ENCODE measurements at regions not wholly inside any gene's neighbourhood (a gene's known extent, or its start where the extent isn't known, plus 50 kb on each side); places are given as distances from the start of the nearest gene placed in this dataset.

DNA sequence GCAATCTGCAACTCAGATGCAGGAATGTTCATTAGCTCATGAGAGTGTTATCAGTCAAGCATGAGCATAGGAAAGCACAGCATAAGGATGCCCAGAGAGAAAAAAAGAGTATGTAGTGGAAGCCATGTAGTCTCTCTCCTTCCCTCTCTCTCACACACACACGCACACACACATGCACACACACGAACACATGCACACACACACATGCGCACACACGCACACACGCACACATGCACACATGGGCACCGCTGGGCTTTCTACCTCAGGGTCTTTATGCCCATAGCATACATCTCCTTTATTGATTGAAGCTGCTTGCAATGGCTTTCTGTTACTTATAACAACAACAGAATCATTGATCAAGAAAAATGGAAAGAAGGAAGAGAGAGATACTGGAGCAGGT is 240.9 kb downstream of the ETNK1 start:
- H3K9me3 ChIP-seq (ENCODE audit: severe bottlenecking), result no peaks in the 10 kb centered on the region
- H3K27me3 ChIP-seq (ENCODE audit: insufficient read depth, low read depth, severe bottlenecking), result no peaks in the 10 kb centered on the region
- H3K36me3 ChIP-seq, result no peaks in the 10 kb centered on the region
- no peak for DNase-seq
- no peak overlapping the region for H3K27ac ChIP-seq
- TF ChIP-seq, protein P1, sequence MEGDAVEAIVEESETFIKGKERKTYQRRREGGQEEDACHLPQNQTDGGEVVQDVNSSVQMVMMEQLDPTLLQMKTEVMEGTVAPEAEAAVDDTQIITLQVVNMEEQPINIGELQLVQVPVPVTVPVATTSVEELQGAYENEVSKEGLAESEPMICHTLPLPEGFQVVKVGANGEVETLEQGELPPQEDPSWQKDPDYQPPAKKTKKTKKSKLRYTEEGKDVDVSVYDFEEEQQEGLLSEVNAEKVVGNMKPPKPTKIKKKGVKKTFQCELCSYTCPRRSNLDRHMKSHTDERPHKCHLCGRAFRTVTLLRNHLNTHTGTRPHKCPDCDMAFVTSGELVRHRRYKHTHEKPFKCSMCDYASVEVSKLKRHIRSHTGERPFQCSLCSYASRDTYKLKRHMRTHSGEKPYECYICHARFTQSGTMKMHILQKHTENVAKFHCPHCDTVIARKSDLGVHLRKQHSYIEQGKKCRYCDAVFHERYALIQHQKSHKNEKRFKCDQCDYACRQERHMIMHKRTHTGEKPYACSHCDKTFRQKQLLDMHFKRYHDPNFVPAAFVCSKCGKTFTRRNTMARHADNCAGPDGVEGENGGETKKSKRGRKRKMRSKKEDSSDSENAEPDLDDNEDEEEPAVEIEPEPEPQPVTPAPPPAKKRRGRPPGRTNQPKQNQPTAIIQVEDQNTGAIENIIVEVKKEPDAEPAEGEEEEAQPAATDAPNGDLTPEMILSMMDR (IDR thresholded peaks at IDR 0.05; ENCODE audit: low read depth, low read length), result no peak
- H3K4me3 ChIP-seq (ENCODE audit: low read depth, low read length), result no peak overlapping the region

DNA sequence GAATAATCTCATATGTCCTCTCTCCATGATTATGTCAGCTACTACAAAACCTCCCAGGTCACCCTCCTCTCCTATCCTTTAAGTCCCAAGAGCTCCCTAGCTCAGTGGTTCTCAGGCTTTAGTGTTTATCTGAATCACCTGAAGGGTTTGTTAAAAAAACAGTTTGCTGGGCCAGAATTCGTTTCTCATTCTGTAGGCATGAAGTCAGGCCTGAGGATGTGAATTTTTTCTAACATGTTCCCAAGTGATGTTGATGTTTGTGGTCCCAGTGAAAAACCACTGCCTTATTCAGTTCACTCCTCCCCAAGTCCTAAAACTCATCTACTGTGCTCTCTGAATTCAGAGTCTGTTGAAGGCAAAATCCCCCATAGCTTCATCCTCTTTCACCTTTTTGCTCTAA is 241.4 kb downstream of the ETNK1 start:
- Histone ChIP-seq H3K36me3 (no peaks in the 10 kb centered on the region), H3K27ac (no peak overlapping the region), H3K4me3 (ENCODE audit: low read depth, low read length) (no peak overlapping the region), H3K27me3 (ENCODE audit: insufficient read depth, low read depth, severe bottlenecking) (no peaks in the 10 kb centered on the region), H3K9me3 (ENCODE audit: severe bottlenecking) (no peaks in the 10 kb centered on the region)
- TF ChIP-seq, protein P1 (IDR thresholded peaks at IDR 0.05; ENCODE audit: low read depth, low read length), result no peak
- DNase-seq, result no peak

DNA sequence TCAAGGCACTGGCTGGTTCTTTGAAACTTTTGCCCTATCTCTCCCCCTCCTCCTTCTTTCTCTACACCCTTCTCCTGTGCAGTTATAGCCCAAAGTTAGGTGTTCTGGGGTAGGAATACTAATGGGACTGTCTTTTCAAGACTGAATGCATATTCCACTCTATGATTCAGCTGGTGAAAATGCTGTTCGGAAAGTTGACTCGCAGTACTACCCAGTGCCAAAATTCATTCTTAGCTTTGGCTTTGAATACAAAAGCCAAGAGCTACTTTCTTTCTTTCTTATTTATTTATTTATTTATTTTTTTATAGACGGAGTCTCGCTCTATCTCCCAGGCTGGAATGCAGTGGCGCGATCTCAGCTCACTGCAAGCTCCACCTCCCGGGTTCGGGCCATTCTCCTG is 249.2 kb downstream of the ETNK1 start:
- TF ChIP-seq, protein P1 (IDR thresholded peaks at IDR 0.05; ENCODE audit: low read depth, low read length), result no peak
- no peak overlapping the region for H3K4me3 ChIP-seq (ENCODE audit: low read depth, low read length)
- DNase-seq, result no peak

DNA sequence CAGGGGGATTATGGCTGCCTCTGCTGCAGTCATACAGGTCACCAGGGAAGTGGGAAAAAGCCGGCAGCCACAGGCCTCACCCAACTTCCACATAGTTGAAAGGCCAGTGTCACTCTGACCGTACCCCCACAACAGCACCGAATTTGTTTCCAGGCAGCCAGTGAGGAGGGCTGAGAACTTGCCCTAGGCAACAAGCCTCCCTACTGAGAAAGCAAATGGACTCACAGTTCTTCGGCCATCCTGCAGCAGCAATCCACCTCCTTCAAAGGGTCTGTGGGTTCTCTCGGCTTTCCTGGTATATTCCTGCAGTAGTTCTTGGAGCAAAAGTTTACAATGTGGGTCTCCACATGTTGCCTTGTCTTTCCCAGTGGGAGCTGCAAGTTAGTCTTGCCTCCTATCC is 251.3 kb downstream of the ETNK1 start:
- Histone ChIP-seq H3K9me3 (ENCODE audit: severe bottlenecking) (no peaks in the 10 kb centered on the region), H3K4me3 (ENCODE audit: low read depth, low read length) (no peak overlapping the region), H3K27me3 (ENCODE audit: insufficient read depth, low read depth, severe bottlenecking) (no peaks in the 10 kb centered on the region), H3K36me3 (no peaks in the 10 kb centered on the region), H3K27ac (no peak overlapping the region)
- no peak for DNase-seq
- TF ChIP-seq, protein P1 (IDR thresholded peaks at IDR 0.05; ENCODE audit: low read depth, low read length), result no peak

More for the DNA sequence above, 249.2 kb downstream of the ETNK1 start:
- Histone ChIP-seq H3K9me3 (ENCODE audit: severe bottlenecking) (no peaks in the 10 kb centered on the region), H3K27me3 (ENCODE audit: insufficient read depth, low read depth, severe bottlenecking) (no peaks in the 10 kb centered on the region), H3K36me3 (no peaks in the 10 kb centered on the region), H3K27ac (no peak overlapping the region)

DNA sequence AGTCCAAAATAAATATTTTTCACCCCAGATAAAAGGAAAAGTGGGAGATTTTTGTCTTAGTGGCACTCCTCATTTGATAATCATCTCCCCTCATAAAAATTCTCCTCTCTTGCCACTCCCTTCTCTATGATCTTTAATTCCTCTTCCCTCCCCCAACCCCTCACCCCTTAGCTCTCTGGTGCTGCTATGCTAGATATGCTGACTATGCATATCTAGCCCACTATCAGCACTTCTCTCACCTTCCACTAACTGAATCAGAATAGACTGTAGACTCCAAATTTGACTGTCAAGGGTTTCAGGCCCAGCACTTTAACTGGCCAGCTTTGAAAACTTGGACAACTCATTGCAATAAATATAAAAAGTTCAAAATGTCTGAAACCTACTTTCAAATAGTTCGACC is 254.2 kb downstream of the ETNK1 start:
- Histone ChIP-seq H3K27me3 (ENCODE audit: insufficient read depth, low read depth, severe bottlenecking) (no peaks in the 10 kb centered on the region), H3K27ac (no peak overlapping the region), H3K4me3 (ENCODE audit: low read depth, low read length) (no peak overlapping the region), H3K36me3 (no peaks in the 10 kb centered on the region), H3K9me3 (ENCODE audit: severe bottlenecking) (no peaks in the 10 kb centered on the region)
- TF ChIP-seq, protein P1 (IDR thresholded peaks at IDR 0.05; ENCODE audit: low read depth, low read length), result no peak
- no peak for DNase-seq

DNA sequence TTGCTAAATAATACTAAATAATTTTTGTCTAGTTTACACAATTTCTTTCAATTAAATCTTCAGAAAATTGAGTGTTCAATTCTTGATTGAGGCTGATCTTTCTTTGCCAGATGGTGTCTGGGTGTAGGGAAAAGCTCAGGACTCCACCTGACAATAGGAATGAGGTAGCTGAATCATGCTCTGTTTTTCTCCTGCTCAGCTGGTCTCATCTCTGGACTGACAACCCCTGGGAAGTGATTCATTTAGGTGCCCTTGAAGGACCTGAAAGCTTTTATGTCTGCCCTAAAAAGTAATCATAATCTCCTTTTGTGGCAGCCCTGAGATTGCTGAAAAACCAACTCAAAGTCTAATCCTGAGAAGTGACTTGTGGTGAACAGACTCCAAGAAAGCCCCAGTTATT is 255.4 kb downstream of the ETNK1 start:
- Histone ChIP-seq H3K4me3 (ENCODE audit: low read depth, low read length) (no peak overlapping the region; the same call in 1 of the 2 replicates), H3K27ac (peak overlapping the region; percentile 67), H3K9me3 (ENCODE audit: severe bottlenecking) (no peaks in the 10 kb centered on the region), H3K27me3 (ENCODE audit: insufficient read depth, low read depth, severe bottlenecking) (no peaks in the 10 kb centered on the region), H3K36me3 (no peaks in the 10 kb centered on the region)
- TF ChIP-seq, protein P1 (IDR thresholded peaks at IDR 0.05; ENCODE audit: low read depth, low read length), result no peak
- DNase-seq, result peak; percentile 67

Measured in WERI-Rb-1 (cell line).